Caco-2 (cell line): ENCODE measurements at regions not wholly inside any gene's neighbourhood (a gene's known extent, or its start where the extent isn't known, plus 50 kb on each side); places are given as distances from the start of the nearest gene placed in this dataset.

ENCODE experiments used
- BruUV-seq: library from RNA; stranded (reverse); fragments of 400-500 nt; replicated peaks from 2 replicates; lab custom pipeline; 2021; lab: Mats Ljungman, UMichigan
- CTCF ChIA-PET: fragments of 300-600 bp; sonication (Branson Sonifier 250); formaldehyde crosslinking; loops from one replicate; lab custom pipeline; 2022; ENCODE audit warnings: antibody characterized with exemption; lab: Charles Lee
- POLR2A ChIA-PET: fragments of 300-600 bp; sonication (Branson Sonifier 250); formaldehyde crosslinking; loops from one replicate; lab custom pipeline; 2022; ENCODE audit warnings: antibody characterized with exemption; lab: Charles Lee
- DNase-seq, 2 experiments: peaks; one replicate each; pipeline versions ENCODE4 v3.0.0 to v3.0.0-alpha.2; 2020 to 2022
- H3K27me3 ChIP-seq: replicated peaks from 2 replicates; pipeline ENCODE4 v1.6.0; 2011; ENCODE audit warnings: low read length; ENCODE audit not compliant: control insufficient read depth, insufficient read depth
- H3K36me3 ChIP-seq: 2 replicates; pipeline ENCODE4 v1.5.1; 2011; ENCODE audit warnings: low read length; ENCODE audit not compliant: control insufficient read depth, insufficient read depth
- H3K4me1 ChIP-seq: fragments of 250-450 bp; sonication (Bioruptor Pico); 2 replicates; pipeline ENCODE4 v1.5.1; 2020; ENCODE audit warnings: mild to moderate bottlenecking
- H3K4me3 ChIP-seq: 2 replicates; pipeline ENCODE4 v1.5.1; 2011; ENCODE audit warnings: low read depth, mild to moderate bottlenecking, control low read depth, low read length
- H3K9me3 ChIP-seq: fragments of 250-450 bp; sonication (Bioruptor Pico); 2 replicates; pipeline ENCODE4 v1.5.1; 2020; ENCODE audit warnings: mild to moderate bottlenecking, moderate library complexity
- H3K27ac Mint-ChIP-seq: one replicate; pipeline ENCODE4 v1.8.0; 2022; ENCODE audit warnings: mixed read lengths; ENCODE audit not compliant: unreplicated experiment
- H3K27me3 Mint-ChIP-seq: one replicate; pipeline ENCODE4 v1.8.0; 2022; ENCODE audit warnings: mixed read lengths; ENCODE audit not compliant: insufficient read depth, unreplicated experiment
- H3K36me3 Mint-ChIP-seq: one replicate; pipeline ENCODE4 v1.8.0; 2022; ENCODE audit warnings: mild to moderate bottlenecking, mixed read lengths; ENCODE audit not compliant: insufficient read depth, unreplicated experiment
- H3K4me1 Mint-ChIP-seq: one replicate; pipeline ENCODE4 v1.8.0; 2022; ENCODE audit warnings: low read depth, mixed read lengths; ENCODE audit not compliant: unreplicated experiment
- H3K4me3 Mint-ChIP-seq: one replicate; pipeline ENCODE4 v1.8.0; 2022; ENCODE audit warnings: mild to moderate bottlenecking, moderate library complexity, mixed read lengths; ENCODE audit not compliant: unreplicated experiment
- H3K9me3 Mint-ChIP-seq: one replicate; pipeline ENCODE4 v1.8.0; 2022; ENCODE audit warnings: mixed read lengths; ENCODE audit not compliant: unreplicated experiment
- intact Hi-C: fragments of 100-400 bp; cut with micrococcal nuclease; formaldehyde crosslinking; loops from one replicate; pipeline ENCODE4 v1.10.0; 2022; ENCODE audit not compliant: unreplicated experiment
- TF ChIP-seq, protein P1 (sequence below), 2 experiments: fragments of 200-600 bp in 1 of 2; IDR thresholded peaks; 1 replicate in 1 of 2; 2 replicates in 1 of 2; pipeline versions ENCODE4 v1.5.1 to v1.8.0; 2011 to 2022; ENCODE audit warnings: antibody characterized with exemption in 1 of 2, control low read depth in 1 of 2, inconsistent platforms in 1 of 2, low read depth in 1 of 2, low read length in 1 of 2, mild to moderate bottlenecking in 1 of 2, moderate library complexity in 1 of 2; ENCODE audit not compliant: insufficient read depth in 1 of 2, severe bottlenecking in 1 of 2, unreplicated experiment in 1 of 2

DNA sequence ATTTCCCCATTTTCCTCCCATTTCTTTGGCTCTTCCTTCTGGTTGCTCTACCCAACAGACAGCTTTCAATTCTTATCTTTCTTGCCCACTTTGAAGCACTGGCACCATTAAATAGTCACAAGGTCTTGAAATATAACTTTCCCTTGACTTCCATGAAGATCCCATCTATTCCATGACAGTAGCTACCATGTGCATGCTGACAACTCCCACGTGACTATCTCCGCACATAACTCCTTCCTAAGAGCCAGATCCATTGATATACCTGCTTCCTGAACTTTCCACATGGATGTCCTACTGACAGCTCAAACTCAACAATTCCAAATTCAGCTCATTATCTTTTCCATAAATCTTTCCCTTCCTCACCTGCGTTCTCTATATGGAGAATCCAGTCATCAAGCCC, 101.4 kb downstream of the RIN2 start:
- DNase-seq: no peak
- no TSS peak for BruUV-seq
- Mint-ChIP-seq H3K4me1 (peaks cover 18% of the 10 kb centered on the region), H3K27me3 (no peaks in the 10 kb centered on the region), H3K4me3 (no peak overlapping the region), H3K27ac (no peak overlapping the region), H3K9me3 (peaks cover 26% of the 10 kb centered on the region), H3K36me3 (no peaks in the 10 kb centered on the region)
- intact Hi-C loops: no loop called here
- peaks cover 12% of the 10 kb centered on the region for H3K4me1 ChIP-seq
- ChIA-PET POLR2A (no interaction called here), CTCF (no interaction called here)
- no peaks in the 10 kb centered on the region for H3K27me3 ChIP-seq
- no peaks in the 10 kb centered on the region for H3K36me3 ChIP-seq
- H3K4me3 ChIP-seq: no peak overlapping the region
- H3K9me3 ChIP-seq: no peaks in the 10 kb centered on the region; the same call in 1 of the 2 replicates
- TF ChIP-seq, protein P1, sequence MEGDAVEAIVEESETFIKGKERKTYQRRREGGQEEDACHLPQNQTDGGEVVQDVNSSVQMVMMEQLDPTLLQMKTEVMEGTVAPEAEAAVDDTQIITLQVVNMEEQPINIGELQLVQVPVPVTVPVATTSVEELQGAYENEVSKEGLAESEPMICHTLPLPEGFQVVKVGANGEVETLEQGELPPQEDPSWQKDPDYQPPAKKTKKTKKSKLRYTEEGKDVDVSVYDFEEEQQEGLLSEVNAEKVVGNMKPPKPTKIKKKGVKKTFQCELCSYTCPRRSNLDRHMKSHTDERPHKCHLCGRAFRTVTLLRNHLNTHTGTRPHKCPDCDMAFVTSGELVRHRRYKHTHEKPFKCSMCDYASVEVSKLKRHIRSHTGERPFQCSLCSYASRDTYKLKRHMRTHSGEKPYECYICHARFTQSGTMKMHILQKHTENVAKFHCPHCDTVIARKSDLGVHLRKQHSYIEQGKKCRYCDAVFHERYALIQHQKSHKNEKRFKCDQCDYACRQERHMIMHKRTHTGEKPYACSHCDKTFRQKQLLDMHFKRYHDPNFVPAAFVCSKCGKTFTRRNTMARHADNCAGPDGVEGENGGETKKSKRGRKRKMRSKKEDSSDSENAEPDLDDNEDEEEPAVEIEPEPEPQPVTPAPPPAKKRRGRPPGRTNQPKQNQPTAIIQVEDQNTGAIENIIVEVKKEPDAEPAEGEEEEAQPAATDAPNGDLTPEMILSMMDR (IDR thresholded peaks at IDR 0.05; ENCODE audit: insufficient read depth in 1 of 2, low read depth in 1 of 2, low read length in 1 of 2, severe bottlenecking in 1 of 2, unreplicated experiment in 1 of 2): no peak

DNA sequence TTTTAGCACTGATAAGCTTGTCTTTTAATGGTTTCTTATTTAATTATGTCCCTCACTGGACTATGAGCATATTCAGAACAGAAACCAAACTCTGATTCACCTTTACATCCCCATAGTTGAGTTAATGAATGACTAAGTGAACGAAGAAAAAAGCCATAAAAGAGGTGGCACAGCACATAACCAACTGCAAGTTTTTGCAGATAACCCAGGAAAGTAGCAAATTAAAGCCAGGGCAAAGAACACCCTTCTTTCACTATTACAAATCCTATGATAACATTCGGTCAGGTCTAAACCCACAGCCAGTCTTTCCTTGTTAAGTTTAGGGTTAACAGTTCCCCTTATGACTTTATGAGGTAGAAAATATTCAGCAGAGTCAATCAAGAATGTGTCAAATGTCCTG, 102.7 kb downstream of the RIN2 start:
- Mint-ChIP-seq H3K9me3 (peaks cover 26% of the 10 kb centered on the region), H3K4me1 (peaks cover 18% of the 10 kb centered on the region), H3K27ac (peak overlapping the region; percentile 69), H3K36me3 (no peaks in the 10 kb centered on the region), H3K27me3 (no peaks in the 10 kb centered on the region), H3K4me3 (peak overlapping the region; percentile 11)
- H3K9me3 ChIP-seq: no peaks in the 10 kb centered on the region; the same call in 1 of the 2 replicates
- DNase-seq: no peak
- CTCF ChIA-PET: no interaction called here
- peaks cover 12% of the 10 kb centered on the region for H3K4me1 ChIP-seq
- TF ChIP-seq, protein P1 (IDR thresholded peaks at IDR 0.05; ENCODE audit: insufficient read depth in 1 of 2, low read depth in 1 of 2, low read length in 1 of 2, severe bottlenecking in 1 of 2, unreplicated experiment in 1 of 2): no peak
- POLR2A ChIA-PET: no interaction called here
- intact Hi-C loops: no loop called here
- no peaks in the 10 kb centered on the region for H3K36me3 ChIP-seq
- no TSS peak for BruUV-seq
- no peaks in the 10 kb centered on the region for H3K27me3 ChIP-seq
- no peak overlapping the region for H3K4me3 ChIP-seq

DNA sequence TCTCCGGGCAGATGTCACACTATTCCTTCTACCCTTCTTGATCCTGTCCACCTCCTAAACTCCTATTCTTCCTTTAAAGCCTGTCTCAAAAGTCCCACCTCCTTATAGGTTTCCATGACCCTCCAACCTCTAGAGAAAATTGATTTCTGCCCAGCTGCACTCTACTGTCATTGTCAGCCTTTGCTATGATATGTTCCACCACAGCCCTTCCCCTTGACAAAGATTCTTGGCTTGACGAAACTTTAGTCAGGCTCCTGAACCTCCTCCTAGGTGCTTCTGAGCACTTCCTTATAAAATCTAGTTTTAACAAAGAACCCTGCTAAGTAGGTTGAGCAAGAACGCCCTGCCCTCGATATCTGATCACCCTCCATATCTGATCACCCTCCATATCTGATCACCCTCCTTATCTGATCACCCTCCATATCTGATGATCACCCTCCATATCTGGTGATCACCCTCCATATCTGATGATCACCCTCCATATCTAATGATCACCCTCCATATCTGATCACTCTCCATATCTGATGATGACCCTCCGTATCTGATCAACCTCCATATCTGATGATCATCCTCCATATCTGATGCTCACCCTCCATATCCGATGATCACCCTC, 103.2 kb downstream of the RIN2 start:
- no peak for DNase-seq
- ChIA-PET CTCF (no interaction called here), POLR2A (no interaction called here)
- Mint-ChIP-seq H3K4me1 (peaks cover 18% of the 10 kb centered on the region), H3K9me3 (peaks cover 26% of the 10 kb centered on the region), H3K27me3 (no peaks in the 10 kb centered on the region), H3K4me3 (peak overlapping the region; percentile 11), H3K36me3 (no peaks in the 10 kb centered on the region), H3K27ac (peak overlapping the region; percentile 69)
- intact Hi-C loops: no loop called here
- no TSS peak for BruUV-seq
- Histone ChIP-seq H3K9me3 (no peaks in the 10 kb centered on the region; the same call in 1 of the 2 replicates), H3K4me1 (peaks cover 12% of the 10 kb centered on the region), H3K27me3 (no peaks in the 10 kb centered on the region), H3K36me3 (no peaks in the 10 kb centered on the region), H3K4me3 (no peak overlapping the region)
- TF ChIP-seq, protein P1 (IDR thresholded peaks at IDR 0.05; ENCODE audit: insufficient read depth in 1 of 2, low read depth in 1 of 2, low read length in 1 of 2, severe bottlenecking in 1 of 2, unreplicated experiment in 1 of 2): no peak
